Chondrocyte (in vitro differentiated cells): ENCODE measurements at regions not wholly inside any gene's neighbourhood (a gene's known extent, or its start where the extent isn't known, plus 50 kb on each side); places are given as distances from the start of the nearest gene placed in this dataset.

ENCODE experiments used
- DNase-seq: peaks from one replicate; pipeline ENCODE4 v3.0.0; 2021; ENCODE audit warnings: mixed read lengths, low spot score
- H3K27ac Mint-ChIP-seq: one replicate; pipeline ENCODE4 v1.8.0; 2021; ENCODE audit warnings: mild to moderate bottlenecking, moderate library complexity, mixed read lengths; ENCODE audit not compliant: unreplicated experiment
- H3K27me3 Mint-ChIP-seq: 2 replicates; pipeline ENCODE4 v1.8.0; 2021; ENCODE audit warnings: low read depth, mixed read lengths
- H3K36me3 Mint-ChIP-seq: 2 replicates; pipeline ENCODE4 v1.8.0; 2021; ENCODE audit warnings: low read depth, mixed read lengths
- H3K4me1 Mint-ChIP-seq: 2 replicates; pipeline ENCODE4 v1.8.0; 2021; ENCODE audit warnings: low read depth, mild to moderate bottlenecking, mixed read lengths
- H3K4me3 Mint-ChIP-seq: one replicate; pipeline ENCODE4 v1.8.0; 2021; ENCODE audit warnings: mild to moderate bottlenecking, moderate library complexity, mixed read lengths; ENCODE audit not compliant: unreplicated experiment
- H3K9me3 Mint-ChIP-seq: 2 replicates; pipeline ENCODE4 v1.8.0; 2021; ENCODE audit warnings: low read depth, mixed read lengths
- TF ChIP-seq, protein P1 (sequence below): fragments of 200-600 bp; sonication (generic); IDR thresholded peaks from 2 replicates; pipeline ENCODE4 v1.5.0; 2021; ENCODE audit warnings: antibody characterized with exemption, mild to moderate bottlenecking, moderate library complexity

DNA sequence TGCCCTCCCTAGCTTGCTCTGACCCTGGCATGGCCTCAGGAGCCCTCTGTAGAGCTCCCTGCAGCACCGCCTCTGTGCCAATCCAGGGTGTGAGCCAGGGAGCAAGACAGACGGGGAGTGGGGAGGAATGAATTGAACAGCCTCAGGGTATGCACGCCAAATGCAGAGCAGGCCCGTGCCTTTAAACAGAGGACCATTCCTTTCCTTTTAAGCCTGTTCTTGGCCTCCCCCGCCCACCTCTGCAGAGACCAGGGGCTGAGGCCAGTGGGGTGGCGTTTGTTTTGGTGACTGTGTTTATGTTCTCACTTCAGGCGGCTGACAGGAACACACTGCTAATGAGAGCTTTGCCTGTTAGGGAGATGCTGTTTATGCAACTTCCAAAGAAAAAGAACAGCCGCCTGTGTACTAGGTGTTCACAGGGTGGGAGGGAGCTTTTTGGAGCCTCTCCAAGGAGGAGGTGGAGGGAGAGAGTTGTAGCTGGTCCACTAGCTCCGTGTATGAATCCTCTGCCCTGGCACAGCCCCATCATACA lies 528.1 kb upstream of the DPP6 start:
- Mint-ChIP-seq H3K27ac (no peak overlapping the region), H3K27me3 (no peaks in the 10 kb centered on the region), H3K4me3 (no peak overlapping the region), H3K9me3 (peaks cover 63% of the 10 kb centered on the region), H3K36me3 (no peaks in the 10 kb centered on the region), H3K4me1 (no peaks in the 10 kb centered on the region)
- TF ChIP-seq, protein P1, sequence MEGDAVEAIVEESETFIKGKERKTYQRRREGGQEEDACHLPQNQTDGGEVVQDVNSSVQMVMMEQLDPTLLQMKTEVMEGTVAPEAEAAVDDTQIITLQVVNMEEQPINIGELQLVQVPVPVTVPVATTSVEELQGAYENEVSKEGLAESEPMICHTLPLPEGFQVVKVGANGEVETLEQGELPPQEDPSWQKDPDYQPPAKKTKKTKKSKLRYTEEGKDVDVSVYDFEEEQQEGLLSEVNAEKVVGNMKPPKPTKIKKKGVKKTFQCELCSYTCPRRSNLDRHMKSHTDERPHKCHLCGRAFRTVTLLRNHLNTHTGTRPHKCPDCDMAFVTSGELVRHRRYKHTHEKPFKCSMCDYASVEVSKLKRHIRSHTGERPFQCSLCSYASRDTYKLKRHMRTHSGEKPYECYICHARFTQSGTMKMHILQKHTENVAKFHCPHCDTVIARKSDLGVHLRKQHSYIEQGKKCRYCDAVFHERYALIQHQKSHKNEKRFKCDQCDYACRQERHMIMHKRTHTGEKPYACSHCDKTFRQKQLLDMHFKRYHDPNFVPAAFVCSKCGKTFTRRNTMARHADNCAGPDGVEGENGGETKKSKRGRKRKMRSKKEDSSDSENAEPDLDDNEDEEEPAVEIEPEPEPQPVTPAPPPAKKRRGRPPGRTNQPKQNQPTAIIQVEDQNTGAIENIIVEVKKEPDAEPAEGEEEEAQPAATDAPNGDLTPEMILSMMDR: no peak
- no peak for DNase-seq

DNA sequence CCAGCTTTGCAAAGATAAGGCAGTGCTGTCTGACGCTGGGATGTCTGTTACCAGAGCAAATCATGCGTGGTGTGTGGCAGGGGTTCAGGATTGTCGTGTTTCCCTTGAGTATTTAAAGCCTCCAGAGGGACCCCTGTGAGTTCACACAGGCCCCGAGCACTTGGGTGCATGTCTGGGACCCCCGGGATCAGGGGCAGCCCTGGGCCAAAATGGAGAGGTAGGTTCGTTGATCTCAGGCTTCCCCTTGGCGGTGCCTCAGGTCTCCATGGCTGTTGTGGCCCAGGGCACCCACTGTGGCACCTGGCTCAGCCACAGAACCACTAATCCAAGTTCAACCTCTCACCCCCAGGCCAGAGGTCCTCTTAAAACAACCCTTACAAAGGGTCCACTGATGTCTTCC lies 523.1 kb upstream of the DPP6 start:
- no peak overlapping the region for H3K4me3 Mint-ChIP-seq
- DNase-seq: no peak

DNA sequence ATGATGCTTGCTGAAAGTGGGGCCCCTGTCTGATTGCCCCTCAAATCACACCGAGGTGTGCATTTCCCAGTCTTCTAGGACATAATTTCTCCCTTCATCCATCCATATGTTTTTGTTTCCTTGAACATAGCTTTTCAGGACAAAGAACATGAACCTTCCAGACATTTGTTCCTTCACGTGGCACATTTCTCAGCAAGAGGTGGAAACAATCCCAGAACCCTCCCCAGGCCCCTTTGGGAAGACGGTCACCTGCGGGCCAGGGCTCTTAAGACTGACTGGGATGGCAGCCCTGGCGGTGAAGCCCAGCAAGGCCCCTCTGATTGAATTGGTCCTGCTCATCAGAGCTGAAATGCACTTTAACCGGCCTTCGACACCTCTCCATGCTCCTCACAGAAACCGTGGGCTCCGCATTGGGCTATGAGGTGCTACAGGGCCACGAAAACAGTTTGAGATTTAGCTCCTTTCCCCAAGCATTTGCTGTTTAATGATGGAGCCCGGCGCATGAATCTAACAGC lies 522.5 kb upstream of the DPP6 start:
- no peaks in the 10 kb centered on the region for H3K4me1 Mint-ChIP-seq
- H3K27ac Mint-ChIP-seq: no peak overlapping the region
- no peak for DNase-seq
- no peak overlapping the region for H3K4me3 Mint-ChIP-seq
- H3K9me3 Mint-ChIP-seq: peaks cover 71% of the 10 kb centered on the region
- H3K27me3 Mint-ChIP-seq: no peaks in the 10 kb centered on the region
- TF ChIP-seq, protein P1: no peak
- no peaks in the 10 kb centered on the region for H3K36me3 Mint-ChIP-seq

More for the DNA sequence above, 523.1 kb upstream of the DPP6 start:
- H3K36me3 Mint-ChIP-seq: no peaks in the 10 kb centered on the region
- H3K4me1 Mint-ChIP-seq: no peaks in the 10 kb centered on the region
- no peaks in the 10 kb centered on the region for H3K27me3 Mint-ChIP-seq
- TF ChIP-seq, protein P1: no peak
- H3K9me3 Mint-ChIP-seq: peaks cover 72% of the 10 kb centered on the region
- no peak overlapping the region for H3K27ac Mint-ChIP-seq

DNA sequence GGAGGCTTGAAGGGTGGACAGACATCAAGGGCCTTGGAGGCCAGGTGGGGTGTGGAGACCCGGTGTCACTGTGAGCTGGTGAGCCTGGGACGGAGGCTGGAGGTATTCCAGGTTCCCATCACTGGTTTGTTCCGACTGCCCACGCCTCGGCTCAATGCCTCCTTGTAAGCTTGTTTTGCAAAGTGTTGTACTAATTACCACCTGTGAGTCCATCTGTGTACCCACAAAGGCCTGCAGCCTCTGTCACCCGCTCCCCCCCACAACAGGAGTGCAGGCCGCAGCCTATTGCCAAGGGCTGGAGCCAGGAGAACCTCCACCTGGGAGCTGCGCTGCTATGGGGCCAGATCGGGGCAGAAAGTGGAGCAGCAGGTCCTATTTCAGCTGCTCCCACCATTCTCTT lies 521.8 kb upstream of the DPP6 start:
- no peak for DNase-seq
- Mint-ChIP-seq H3K4me3 (no peak overlapping the region), H3K9me3 (peaks cover 70% of the 10 kb centered on the region), H3K36me3 (no peaks in the 10 kb centered on the region), H3K27me3 (no peaks in the 10 kb centered on the region), H3K27ac (no peak overlapping the region), H3K4me1 (no peaks in the 10 kb centered on the region)
- TF ChIP-seq, protein P1: no peak

DNA sequence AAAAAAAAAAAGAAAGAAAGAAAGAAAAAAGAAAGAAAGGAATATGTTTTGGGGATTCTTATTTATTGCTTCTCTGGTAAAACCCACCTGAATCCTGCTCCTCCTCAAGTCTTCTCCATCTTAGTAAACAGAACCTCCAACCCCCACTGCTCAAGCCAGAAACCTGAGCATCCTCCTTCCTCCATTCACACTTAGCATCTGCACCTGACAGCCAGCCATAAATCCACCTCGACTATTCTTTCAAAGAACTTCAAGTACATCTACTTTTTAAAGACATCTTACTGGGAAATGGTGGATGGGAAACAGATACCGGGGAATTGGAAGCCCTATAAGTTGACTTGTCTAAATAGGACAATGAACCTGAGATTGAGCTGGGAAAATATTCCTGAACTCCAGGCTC lies 519.9 kb upstream of the DPP6 start:
- H3K9me3 Mint-ChIP-seq: peaks cover 71% of the 10 kb centered on the region
- DNase-seq: no peak
- TF ChIP-seq, protein P1: no peak
- H3K27ac Mint-ChIP-seq: no peak overlapping the region
- H3K4me3 Mint-ChIP-seq: no peak overlapping the region
- H3K27me3 Mint-ChIP-seq: no peaks in the 10 kb centered on the region
- no peaks in the 10 kb centered on the region for H3K4me1 Mint-ChIP-seq
- no peaks in the 10 kb centered on the region for H3K36me3 Mint-ChIP-seq
